ENCODE measurements at regions not wholly inside any gene's neighbourhood (a gene's known extent, or its start where the extent isn't known, plus 50 kb on each side); places are given as distances from the start of the nearest gene placed in this dataset.
A peak's percentile ranks its signal among the peaks of the same experiment; 100 is the strongest.

GRCh38 chr10:42454313-42454712, 184.1 kb downstream of the ZNF33B start:
- H3K27me3 ChIP-seq, result no peaks in the 10 kb centered on the region
- 60 to 80% methylated on average over 1 to 3 of the region's 6 CpGs for WGBS, 2 donors
- no peaks in the 10 kb centered on the region for H3K36me3 ChIP-seq
- DNase-seq, result no peak
- H3K4me3 ChIP-seq, result no peak overlapping the region
- no peaks in the 10 kb centered on the region for H3K4me1 ChIP-seq
- intact Hi-C loops (cut with DNase I), result no loop called here
- no peak overlapping the region for H3K27ac ChIP-seq
- TF ChIP-seq CTCF (IDR thresholded peaks at IDR 0.05) (no peak), POLR2A (IDR thresholded peaks at IDR 0.05) (no peak)
- no peaks in the 10 kb centered on the region for H3K9me3 ChIP-seq

DNA sequence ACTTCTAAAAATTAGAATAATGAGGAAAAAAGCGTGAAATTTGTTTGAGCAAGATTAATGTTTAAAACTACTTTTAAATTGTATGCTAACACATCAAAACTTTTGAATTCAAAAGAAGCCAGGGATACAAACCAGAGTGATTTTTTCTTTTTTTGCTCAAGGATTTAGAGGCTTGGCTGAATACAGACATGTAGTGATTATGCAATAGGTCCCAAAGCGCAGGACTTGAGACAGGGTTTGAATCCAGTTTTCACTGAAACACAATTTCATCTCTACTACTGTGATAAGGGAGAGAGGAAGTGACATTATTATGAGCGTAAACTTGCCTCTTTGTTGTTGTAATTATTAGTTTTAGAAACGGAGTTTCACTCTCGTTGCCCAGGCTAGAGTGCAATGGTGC, 207.3 kb downstream of the ZNF33B start:
- intact Hi-C loops (cut with DNase I), result no loop called here
- H3K27me3 ChIP-seq, result no peaks in the 10 kb centered on the region
- no peak overlapping the region for H3K27ac ChIP-seq
- 84 to 86% methylated on average over 5 of the region's 5 CpGs for WGBS, 2 donors
- DNase-seq, result no peak
- no peaks in the 10 kb centered on the region for H3K9me3 ChIP-seq
- TF ChIP-seq CTCF (IDR thresholded peaks at IDR 0.05), result no peak
- no peak for TF ChIP-seq POLR2A (IDR thresholded peaks at IDR 0.05)
- H3K4me1 ChIP-seq, result no peaks in the 10 kb centered on the region
- H3K4me3 ChIP-seq, result no peak overlapping the region
- no peaks in the 10 kb centered on the region for H3K36me3 ChIP-seq

DNA sequence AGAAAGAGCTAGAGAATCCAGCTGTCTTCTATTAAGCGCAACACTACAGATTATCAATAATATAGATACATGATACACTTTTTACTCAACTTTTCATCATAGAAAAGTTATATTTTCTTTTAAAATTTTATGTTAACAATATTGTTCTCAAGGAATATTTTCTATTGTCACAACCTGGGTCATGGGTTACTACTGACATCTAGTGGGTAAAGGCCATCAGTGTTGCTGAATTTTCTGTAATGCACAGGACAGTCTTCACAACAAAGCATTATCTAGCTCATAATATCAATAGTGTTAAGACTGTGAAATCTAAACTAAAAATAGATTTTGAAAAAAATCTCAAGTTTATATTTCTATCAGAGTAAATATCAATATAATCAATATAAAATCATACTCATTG, 209.8 kb downstream of the ZNF33B start:
- no peaks in the 10 kb centered on the region for H3K9me3 ChIP-seq
- H3K4me3 ChIP-seq, result no peak overlapping the region
- no peak overlapping the region for H3K27ac ChIP-seq
- 70 to 93% methylated on average over 1 of the region's 1 CpG for WGBS, 2 donors
- intact Hi-C loops (cut with DNase I), result no loop called here
- no peak for DNase-seq
- H3K36me3 ChIP-seq, result no peaks in the 10 kb centered on the region
- H3K27me3 ChIP-seq, result no peaks in the 10 kb centered on the region
- H3K4me1 ChIP-seq, result no peaks in the 10 kb centered on the region
- TF ChIP-seq POLR2A (IDR thresholded peaks at IDR 0.05) (no peak), CTCF (IDR thresholded peaks at IDR 0.05) (peak in 3 of 6 experiments; percentile 11 to 38 (median 35))

- no peaks in the 10 kb centered on the region for H3K36me3 ChIP-seq
- no peak for TF ChIP-seq POLR2A (IDR thresholded peaks at IDR 0.05)
- no peak for TF ChIP-seq CTCF (IDR thresholded peaks at IDR 0.05)
Observed at GRCh38 chr10:42422911-42423310, 215.5 kb downstream of the ZNF33B start.

GRCh38 chr10:42421812-42422211, 216.6 kb downstream of the ZNF33B start:
- WGBS, 2 donors, result 49 to 57% methylated on average over 3 of the region's 3 CpGs
- TF ChIP-seq CTCF (IDR thresholded peaks at IDR 0.05) (no peak), POLR2A (IDR thresholded peaks at IDR 0.05) (no peak)
- DNase-seq, result no peak
- no peaks in the 10 kb centered on the region for H3K9me3 ChIP-seq
- no peaks in the 10 kb centered on the region for H3K27me3 ChIP-seq
- H3K27ac ChIP-seq, result no peak overlapping the region
- H3K4me1 ChIP-seq, result no peaks in the 10 kb centered on the region
- H3K36me3 ChIP-seq, result no peaks in the 10 kb centered on the region
- H3K4me3 ChIP-seq, result no peak overlapping the region
- intact Hi-C loops (cut with DNase I), result no loop called here

More at GRCh38 chr10:42422911-42423310, 215.5 kb downstream of the ZNF33B start:
- intact Hi-C loops (cut with DNase I), result no loop called here
- H3K27me3 ChIP-seq, result no peaks in the 10 kb centered on the region
- H3K27ac ChIP-seq, result no peak overlapping the region
- no peak for DNase-seq
- H3K9me3 ChIP-seq, result no peaks in the 10 kb centered on the region
- no peak overlapping the region for H3K4me3 ChIP-seq
- no peaks in the 10 kb centered on the region for H3K4me1 ChIP-seq
- 93 to 94% methylated on average over 5 of the region's 5 CpGs for WGBS, 2 donors

Data from esophagus squamous epithelium (tissue), 5 donors.